ENCODE measurements at regions not wholly inside any gene's neighbourhood (a gene's known extent, or its start where the extent isn't known, plus 50 kb on each side); places are given as distances from the start of the nearest gene placed in this dataset.

- DNase-seq, result no peak
These were observed 210.9 kb downstream of the LTN1 start for GRCh38 chr21:28781602-28782276.

- DNase-seq, result no peak
These were observed 212.8 kb downstream of the LTN1 start for GRCh38 chr21:28779914-28780313.

- peak; percentile 30 for DNase-seq
These were observed 216.4 kb downstream of the LTN1 start for GRCh38 chr21:28776251-28776650.

- DNase-seq, result no peak
These were observed 217.6 kb downstream of the LTN1 start for GRCh38 chr21:28775071-28775470.

GRCh38 chr21:28773036-28773435 lies 219.6 kb downstream of the LTN1 start:
- DNase-seq, result no peak

- no peak for DNase-seq
These were observed 220.7 kb downstream of the LTN1 start for GRCh38 chr21:28771790-28772501.

GRCh38 chr21:28770867-28771661 lies 221.6 kb downstream of the LTN1 start:
- no peak for DNase-seq

- no peak for DNase-seq
These were observed 223.0 kb downstream of the LTN1 start for GRCh38 chr21:28769683-28770082.

- DNase-seq, result no peak
These were observed 223.9 kb downstream of the LTN1 start for GRCh38 chr21:28768753-28769152.

GRCh38 chr21:28767523-28767922 lies 225.2 kb downstream of the LTN1 start:
- no peak for DNase-seq

GRCh38 chr21:28763809-28764418 lies 228.8 kb downstream of the LTN1 start:
- DNase-seq, result no peak

- DNase-seq, result no peak
These were observed 230.3 kb downstream of the LTN1 start for GRCh38 chr21:28762357-28762735.

GRCh38 chr21:28761674-28762356 lies 230.9 kb downstream of the LTN1 start:
- no peak for DNase-seq

- no peak for DNase-seq
These were observed 233.8 kb downstream of the LTN1 start for GRCh38 chr21:28758883-28759242.

- DNase-seq, result no peak
These were observed 234.4 kb downstream of the LTN1 start for GRCh38 chr21:28758042-28758882.

GRCh38 chr21:28754862-28755261 lies 237.8 kb downstream of the LTN1 start:
- DNase-seq, result no peak

- DNase-seq, result no peak
These were observed 238.5 kb downstream of the LTN1 start for GRCh38 chr21:28754127-28754611.

GRCh38 chr21:28752131-28752530 lies 240.5 kb downstream of the LTN1 start:
- DNase-seq, result no peak

- no peak for DNase-seq
These were observed 241.5 kb downstream of the LTN1 start for GRCh38 chr21:28751176-28751575.

GRCh38 chr21:28750565-28750964 lies 242.1 kb downstream of the LTN1 start:
- no peak for DNase-seq

- DNase-seq, result no peak
These were observed 243.1 kb downstream of the LTN1 start for GRCh38 chr21:28749536-28749935.

- DNase-seq, result no peak
These were observed 245.2 kb downstream of the LTN1 start for GRCh38 chr21:28747464-28747863.

Data from NK-92 treated with Interleukin-12 subunit alpha and Interleukin-12 subunit beta, amount 100 ng/mL, for 24 hours (cell line).